Spleen (tissue), 11 donors: ENCODE measurements at regions not wholly inside any gene's neighbourhood (a gene's known extent, or its start where the extent isn't known, plus 50 kb on each side); places are given as distances from the start of the nearest gene placed in this dataset.

Experiments used
- DNase-seq: peaks from one replicate; pipeline ENCODE4 v3.0.0-alpha.2; 2020
- H3K27ac ChIP-seq, 8 donors: fragments of 200-600 bp; sonication (generic) in 7 of 8; 1 replicate in 4 of 8; 2 replicates in 4 of 8; pipeline versions ENCODE4 v1.5.0 to v1.8.0; 2016 to 2021; ENCODE audit warnings: inconsistent platforms in 4 of 8, mild to moderate bottlenecking in 4 of 8, moderate library complexity in 1 of 8
- H3K27me3 ChIP-seq, 7 donors: fragments of 200-600 bp; sonication (generic) in 6 of 7; replicated peaks in 1 of 7; 1 replicate in 4 of 7; 2 replicates in 3 of 7; pipeline versions ENCODE4 v1.5.0 to v1.8.0; 2016 to 2021; ENCODE audit warnings: inconsistent platforms in 3 of 7, mild to moderate bottlenecking in 1 of 7
- H3K36me3 ChIP-seq, 6 donors: fragments of 200-600 bp; sonication (generic) in 5 of 6; 1 replicate in 4 of 6; 2 replicates in 2 of 6; pipeline versions ENCODE4 v1.5.0 to v1.8.0; 2016 to 2021; ENCODE audit warnings: inconsistent platforms in 2 of 6
- H3K4me1 ChIP-seq, 6 donors: fragments of 200-600 bp; sonication (generic) in 5 of 6; 1 replicate in 3 of 6; 2 replicates in 3 of 6; pipeline versions ENCODE4 v1.5.0 to v1.8.0; 2016 to 2021; ENCODE audit warnings: inconsistent platforms in 3 of 6
- H3K4me3 ChIP-seq, 8 donors: fragments of 200-600 bp; sonication (generic) in 7 of 8; 1 replicate in 4 of 8; 2 replicates in 4 of 8; pipeline versions ENCODE4 v1.5.0 to v1.8.0; 2016 to 2021; ENCODE audit warnings: inconsistent platforms in 4 of 8, mild to moderate bottlenecking in 4 of 8, moderate library complexity in 2 of 8
- H3K9me3 ChIP-seq, 8 donors: fragments of 200-600 bp; sonication (generic) in 7 of 8; 1 replicate in 4 of 8; 2 replicates in 4 of 8; pipeline versions ENCODE4 v1.5.0 to v1.8.0; 2016 to 2021; ENCODE audit warnings: inconsistent platforms in 4 of 8
- CTCF ChIP-seq, 11 experiments: fragments of 200-600 bp in 7 of 11; fragments of 450-650 bp in 4 of 11; sonication (generic) in 4 of 11; IDR thresholded peaks in 8 of 11; conservative IDR thresholded peaks in 3 of 11; 1 replicate in 7 of 11; 2 replicates in 4 of 11; pipeline versions ENCODE4 v1.4.0 to v1.8.0; 2016 to 2021; ENCODE audit warnings: antibody characterized with exemption in 11 of 11, inconsistent platforms in 4 of 11, mild to moderate bottlenecking in 1 of 11
- POLR2A ChIP-seq, 3 donors: fragments of 450-650 bp; IDR thresholded peaks; one replicate each; pipeline ENCODE4 v1.5.1; 2017; ENCODE audit warnings: antibody characterized with exemption in 3 of 3, mild to moderate bottlenecking in 1 of 3
- POLR2AphosphoS5 ChIP-seq, 3 donors: sonication (generic); formaldehyde crosslinking; IDR thresholded peaks; one replicate each; pipeline ENCODE4 v1.5.1; 2017; ENCODE audit warnings: antibody characterized with exemption in 3 of 3
- WGBS, 5 donors: extraction: QIAGEN DNeasy Blood & Tissue Kit in 3 of 5; methylation state at CpG; one replicate each; pipeline versions ENCODE4 v1.1.5 to v1.1.7; 2013 to 2018; 5-methylcytosine and 5-hydroxymethylcytosine counted together
- intact Hi-C: fragments of 100-400 bp; cut with DNase I; formaldehyde crosslinking; loops from one replicate; pipeline ENCODE4 v1.15.0; 2023; ENCODE audit warnings: low total_unique reads
- donor health status: healthy with polysubstance abuse.
- donor health status: DM: no; HTN: no; CAD: no; lungs with moderate emphysema.
- donor health status: DM: no; HTN: no; CAD: no.
- donor health status: Bipolar disorder and iron deficiency.
- donor health status: healthy.
- donor health status: DM: no; HTN: no; CAD: no.
- donor health status: DM: yes; HTN: yes; CAD: no.

GRCh38 chr7:24508316-24508715 lies 64.9 kb upstream of the PALS2 start:
- no peaks in the 10 kb centered on the region for H3K4me1 ChIP-seq
- H3K9me3 ChIP-seq = no peaks in the 10 kb centered on the region
- no peak overlapping the region for H3K27ac ChIP-seq
- H3K27me3 ChIP-seq = peaks cover 0 to 1% (median 0%) of the 10 kb centered on the region in 7 donors
- intact Hi-C loops = no loop called here
- no peak for TF ChIP-seq POLR2AphosphoS5 (IDR thresholded peaks at IDR 0.05)
- TF ChIP-seq CTCF (IDR thresholded peaks at IDR 0.05 in 8 of 11, conservative IDR thresholded peaks at IDR 0.05 in 3 of 11) = no peak
- TF ChIP-seq POLR2A (IDR thresholded peaks at IDR 0.05) = no peak
- 76 to 79% (median 79%) methylated on average over 4 of the region's 4 CpGs for WGBS, 5 donors
- no peak for DNase-seq
- H3K36me3 ChIP-seq = no peaks in the 10 kb centered on the region
- H3K4me3 ChIP-seq = no peak overlapping the region

- 46 to 83% (median 62%) methylated on average over 2 of the region's 2 CpGs for WGBS, 5 donors
Observed at GRCh38 chr7:24510759-24511158, 62.5 kb upstream of the PALS2 start.

GRCh38 chr7:24517166-24517565 lies 56.1 kb upstream of the PALS2 start:
- intact Hi-C loops = no loop called here

More at GRCh38 chr7:24510759-24511158, 62.5 kb upstream of the PALS2 start:
- TF ChIP-seq CTCF (IDR thresholded peaks at IDR 0.05 in 8 of 11, conservative IDR thresholded peaks at IDR 0.05 in 3 of 11) = no peak
- no peak for TF ChIP-seq POLR2A (IDR thresholded peaks at IDR 0.05)
- TF ChIP-seq POLR2AphosphoS5 (IDR thresholded peaks at IDR 0.05) = no peak
- Histone ChIP-seq H3K4me1 (no peaks in the 10 kb centered on the region), H3K9me3 (no peaks in the 10 kb centered on the region), H3K27ac (no peak overlapping the region), H3K4me3 (no peak overlapping the region), H3K27me3 (peaks cover 0 to 4% (median 0%) of the 10 kb centered on the region in 7 donors), H3K36me3 (no peaks in the 10 kb centered on the region)
- intact Hi-C loops = no loop called here
- no peak for DNase-seq

More at GRCh38 chr7:24517166-24517565, 56.1 kb upstream of the PALS2 start:
- Histone ChIP-seq H3K4me3 (no peak overlapping the region), H3K9me3 (no peaks in the 10 kb centered on the region), H3K27ac (no peak overlapping the region), H3K36me3 (no peaks in the 10 kb centered on the region), H3K4me1 (no peaks in the 10 kb centered on the region), H3K27me3 (peaks cover 0 to 27% (median 0%) of the 10 kb centered on the region in 7 donors)
- no peak for TF ChIP-seq CTCF (IDR thresholded peaks at IDR 0.05 in 8 of 11, conservative IDR thresholded peaks at IDR 0.05 in 3 of 11)
- no peak for TF ChIP-seq POLR2AphosphoS5 (IDR thresholded peaks at IDR 0.05)
- no peak for TF ChIP-seq POLR2A (IDR thresholded peaks at IDR 0.05)
- WGBS, 5 donors = 78 to 95% (median 86%) methylated on average over 1 of the region's 1 CpG
- DNase-seq = no peak
